ENCODE measurements at regions not wholly inside any gene's neighbourhood (a gene's known extent, or its start where the extent isn't known, plus 50 kb on each side); places are given as distances from the start of the nearest gene placed in this dataset.

- peaks cover 52% of the 10 kb centered on the region for H3K27me3 Mint-ChIP-seq (ENCODE audit: low read depth, unreplicated experiment)
- no peaks in the 10 kb centered on the region for H3K36me3 ChIP-seq (ENCODE audit: insufficient read depth, low read length)
- H3K79me2 ChIP-seq (ENCODE audit: insufficient read depth, low read length), result no peaks in the 10 kb centered on the region
- H3K36me3 Mint-ChIP-seq (ENCODE audit: low read depth, unreplicated experiment), result peaks cover under 1% of the 10 kb centered on the region
- TF ChIP-seq, protein P1, sequence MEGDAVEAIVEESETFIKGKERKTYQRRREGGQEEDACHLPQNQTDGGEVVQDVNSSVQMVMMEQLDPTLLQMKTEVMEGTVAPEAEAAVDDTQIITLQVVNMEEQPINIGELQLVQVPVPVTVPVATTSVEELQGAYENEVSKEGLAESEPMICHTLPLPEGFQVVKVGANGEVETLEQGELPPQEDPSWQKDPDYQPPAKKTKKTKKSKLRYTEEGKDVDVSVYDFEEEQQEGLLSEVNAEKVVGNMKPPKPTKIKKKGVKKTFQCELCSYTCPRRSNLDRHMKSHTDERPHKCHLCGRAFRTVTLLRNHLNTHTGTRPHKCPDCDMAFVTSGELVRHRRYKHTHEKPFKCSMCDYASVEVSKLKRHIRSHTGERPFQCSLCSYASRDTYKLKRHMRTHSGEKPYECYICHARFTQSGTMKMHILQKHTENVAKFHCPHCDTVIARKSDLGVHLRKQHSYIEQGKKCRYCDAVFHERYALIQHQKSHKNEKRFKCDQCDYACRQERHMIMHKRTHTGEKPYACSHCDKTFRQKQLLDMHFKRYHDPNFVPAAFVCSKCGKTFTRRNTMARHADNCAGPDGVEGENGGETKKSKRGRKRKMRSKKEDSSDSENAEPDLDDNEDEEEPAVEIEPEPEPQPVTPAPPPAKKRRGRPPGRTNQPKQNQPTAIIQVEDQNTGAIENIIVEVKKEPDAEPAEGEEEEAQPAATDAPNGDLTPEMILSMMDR (IDR thresholded peaks at IDR 0.05; ENCODE audit: insufficient read depth, low read depth, low read length), result no peak
- TF ChIP-seq EZH2 (IDR thresholded peaks at IDR 0.05; ENCODE audit: insufficient read depth, low read length), result no peak
- FAIRE-seq, result no peak
- no peaks in the 10 kb centered on the region for H3K4me1 Mint-ChIP-seq (ENCODE audit: low read depth, unreplicated experiment)
- H3K27me3 ChIP-seq (ENCODE audit: insufficient read depth, low read length), result peaks cover under 1% of the 10 kb centered on the region
- H4K20me1 ChIP-seq (ENCODE audit: insufficient read depth, low read length), result no peaks in the 10 kb centered on the region
- H2AFZ ChIP-seq (ENCODE audit: low read depth, low read length), result no peak overlapping the region
- H3K27ac Mint-ChIP-seq (ENCODE audit: unreplicated experiment), result no peak overlapping the region
- H3K9me3 ChIP-seq (ENCODE audit: insufficient read depth, low read depth, low read length), result no peaks in the 10 kb centered on the region
- no peak overlapping the region for H3K4me2 ChIP-seq (ENCODE audit: low read length)
- no peak overlapping the region for H3K9ac ChIP-seq (ENCODE audit: low read length)
- no peak overlapping the region for H3K4me3 Mint-ChIP-seq (ENCODE audit: unreplicated experiment)
- no peak overlapping the region for H3K4me3 ChIP-seq (ENCODE audit: insufficient read depth, low read depth, low read length)
- no peaks in the 10 kb centered on the region for H3K4me1 ChIP-seq (ENCODE audit: insufficient read depth, low read length)
- H3K9me3 Mint-ChIP-seq (ENCODE audit: unreplicated experiment), result peaks cover 11% of the 10 kb centered on the region
- no peak for DNase-seq (ENCODE audit: low read depth)
- H3K27ac ChIP-seq (ENCODE audit: low read depth, low read length), result no peak overlapping the region
Observed at GRCh38 chr7:157080111-157080730, 58.5 kb upstream of the UBE3C start.

GRCh38 chr7:157086508-157087187, 52.1 kb upstream of the UBE3C start:
- H3K4me2 ChIP-seq (ENCODE audit: low read length), result no peak overlapping the region
- H3K4me3 ChIP-seq (ENCODE audit: insufficient read depth, low read depth, low read length), result no peak overlapping the region
- H3K27me3 ChIP-seq (ENCODE audit: insufficient read depth, low read length), result no peaks in the 10 kb centered on the region
- Mint-ChIP-seq H3K9me3 (ENCODE audit: unreplicated experiment) (peaks cover 12% of the 10 kb centered on the region), H3K4me3 (ENCODE audit: unreplicated experiment) (no peak overlapping the region), H3K4me1 (ENCODE audit: low read depth, unreplicated experiment) (no peaks in the 10 kb centered on the region), H3K36me3 (ENCODE audit: low read depth, unreplicated experiment) (peaks cover 2% of the 10 kb centered on the region), H3K27me3 (ENCODE audit: low read depth, unreplicated experiment) (peaks cover 16% of the 10 kb centered on the region), H3K27ac (ENCODE audit: unreplicated experiment) (no peak overlapping the region)
- TF ChIP-seq EZH2 (IDR thresholded peaks at IDR 0.05; ENCODE audit: insufficient read depth, low read length), result no peak
- TF ChIP-seq, protein P1 (IDR thresholded peaks at IDR 0.05; ENCODE audit: insufficient read depth, low read depth, low read length), result no peak
- no peaks in the 10 kb centered on the region for H3K9me3 ChIP-seq (ENCODE audit: insufficient read depth, low read depth, low read length)
- H3K4me1 ChIP-seq (ENCODE audit: insufficient read depth, low read length), result no peaks in the 10 kb centered on the region
- DNase-seq (ENCODE audit: low read depth) (no peak), FAIRE-seq (no peak)
- H3K27ac ChIP-seq (ENCODE audit: low read depth, low read length), result no peak overlapping the region
- H3K9ac ChIP-seq (ENCODE audit: low read length), result no peak overlapping the region
- H3K36me3 ChIP-seq (ENCODE audit: insufficient read depth, low read length), result no peaks in the 10 kb centered on the region
- no peaks in the 10 kb centered on the region for H3K79me2 ChIP-seq (ENCODE audit: insufficient read depth, low read length)
- no peaks in the 10 kb centered on the region for H4K20me1 ChIP-seq (ENCODE audit: insufficient read depth, low read length)
- H2AFZ ChIP-seq (ENCODE audit: low read depth, low read length), result no peak overlapping the region

- no peak for FAIRE-seq
- Mint-ChIP-seq H3K27ac (ENCODE audit: unreplicated experiment) (no peak overlapping the region), H3K4me1 (ENCODE audit: low read depth, unreplicated experiment) (no peaks in the 10 kb centered on the region), H3K36me3 (ENCODE audit: low read depth, unreplicated experiment) (peaks cover 2% of the 10 kb centered on the region), H3K9me3 (ENCODE audit: unreplicated experiment) (peaks cover 17% of the 10 kb centered on the region), H3K27me3 (ENCODE audit: low read depth, unreplicated experiment) (peaks cover 18% of the 10 kb centered on the region), H3K4me3 (ENCODE audit: unreplicated experiment) (no peak overlapping the region)
- Histone ChIP-seq H4K20me1 (ENCODE audit: insufficient read depth, low read length) (no peaks in the 10 kb centered on the region), H3K27ac (ENCODE audit: low read depth, low read length) (no peak overlapping the region), H3K79me2 (ENCODE audit: insufficient read depth, low read length) (no peaks in the 10 kb centered on the region), H3K9ac (ENCODE audit: low read length) (no peak overlapping the region), H3K27me3 (ENCODE audit: insufficient read depth, low read length) (no peaks in the 10 kb centered on the region), H3K4me1 (ENCODE audit: insufficient read depth, low read length) (no peaks in the 10 kb centered on the region), H3K9me3 (ENCODE audit: insufficient read depth, low read depth, low read length) (no peaks in the 10 kb centered on the region), H3K4me3 (ENCODE audit: insufficient read depth, low read depth, low read length) (no peak overlapping the region), H3K36me3 (ENCODE audit: insufficient read depth, low read length) (no peaks in the 10 kb centered on the region), H2AFZ (ENCODE audit: low read depth, low read length) (no peak overlapping the region), H3K4me2 (ENCODE audit: low read length) (no peak overlapping the region)
- DNase-seq (ENCODE audit: low read depth), result no peak
- TF ChIP-seq, protein P1 (IDR thresholded peaks at IDR 0.05; ENCODE audit: insufficient read depth, low read depth, low read length), result no peak
- TF ChIP-seq EZH2 (IDR thresholded peaks at IDR 0.05; ENCODE audit: insufficient read depth, low read length), result no peak
Observed at GRCh38 chr7:157087646-157088045, 51.1 kb upstream of the UBE3C start.
